Liver (tissue), 8 donors: ENCODE measurements at regions not wholly inside any gene's neighbourhood (a gene's known extent, or its start where the extent isn't known, plus 50 kb on each side); places are given as distances from the start of the nearest gene placed in this dataset.

ENCODE experiments used
- DNase-seq: peaks from one replicate; pipeline ENCODE4 v3.0.0-alpha.2; 2017; ENCODE audit warnings: low spot score
- H3K27ac ChIP-seq, 2 donors: one replicate each; pipeline ENCODE4 v1.7.0; 2013; ENCODE audit warnings: inconsistent platforms in 2 of 2, low read length in 2 of 2, control low read depth in 1 of 2, low read depth in 1 of 2, mild to moderate bottlenecking in 1 of 2
- H3K27me3 ChIP-seq, 4 donors: one replicate each; pipeline versions ENCODE4 v1.6.1 to v1.7.0; 2013; ENCODE audit warnings: low read length in 3 of 4, inconsistent platforms in 1 of 4, mild to moderate bottlenecking in 1 of 4, moderate library complexity in 1 of 4; ENCODE audit not compliant: control insufficient read depth in 4 of 4, insufficient read depth in 4 of 4
- H3K36me3 ChIP-seq, 4 donors: one replicate each; pipeline versions ENCODE4 v1.6.1 to v1.7.0; 2013; ENCODE audit warnings: low read length in 3 of 4, mild to moderate bottlenecking in 3 of 4, low read depth in 1 of 4, moderate library complexity in 1 of 4; ENCODE audit not compliant: control insufficient read depth in 4 of 4, insufficient read depth in 3 of 4
- H3K4me1 ChIP-seq, 4 donors: one replicate each; pipeline versions ENCODE4 v1.6.1 to v1.7.0; 2013; ENCODE audit warnings: low read length in 3 of 4, mild to moderate bottlenecking in 3 of 4, moderate library complexity in 1 of 4; ENCODE audit not compliant: control insufficient read depth in 4 of 4, insufficient read depth in 4 of 4
- H3K4me3 ChIP-seq, 3 donors: one replicate each; pipeline versions ENCODE4 v1.6.1 to v1.7.0; 2013; ENCODE audit warnings: low read length in 3 of 3, control low read depth in 1 of 3, low read depth in 1 of 3, mild to moderate bottlenecking in 1 of 3
- H3K9ac ChIP-seq, 2 donors: one replicate each; pipeline ENCODE4 v1.7.0; 2013; ENCODE audit warnings: low read length in 2 of 2, mild to moderate bottlenecking in 2 of 2, moderate library complexity in 2 of 2, control low read depth in 1 of 2, low read depth in 1 of 2
- H3K9me3 ChIP-seq, 4 donors: one replicate each; pipeline versions ENCODE4 v1.6.1 to v1.7.0; 2013; ENCODE audit warnings: low read length in 3 of 4; ENCODE audit not compliant: control insufficient read depth in 4 of 4
- ATF3 ChIP-seq: IDR thresholded peaks from 2 replicates; pipeline ENCODE4 v1.6.1; 2016; ENCODE audit warnings: antibody characterized with exemption
- CTCF ChIP-seq: fragments of 150-350 bp; IDR thresholded peaks from 2 replicates; pipeline ENCODE4 v1.5.1; 2017; ENCODE audit warnings: improper control_type of control experiment, low read depth, low read length; ENCODE audit not compliant: missing input control
- EGR1 ChIP-seq, 2 donors: IDR thresholded peaks; 2 replicates each; pipeline ENCODE4 v1.6.1; 2016 to 2018; ENCODE audit warnings: antibody characterized with exemption in 2 of 2, low read depth in 2 of 2
- FOXA1 ChIP-seq: IDR thresholded peaks from 2 replicates; pipeline ENCODE4 v1.6.1; 2016; ENCODE audit warnings: antibody characterized with exemption
- FOXA2 ChIP-seq: IDR thresholded peaks from 2 replicates; pipeline ENCODE4 v1.6.1; 2016; ENCODE audit warnings: antibody characterized with exemption
- GABPA ChIP-seq, 2 donors: IDR thresholded peaks in 1 of 2; conservative IDR thresholded peaks in 1 of 2; 2 replicates each; pipeline ENCODE4 v1.6.1; 2016; ENCODE audit warnings: antibody characterized with exemption in 2 of 2, mild to moderate bottlenecking in 1 of 2, moderate library complexity in 1 of 2
- HNF4A ChIP-seq, 2 donors: conservative IDR thresholded peaks; 2 replicates each; pipeline ENCODE4 v1.6.1; 2016; ENCODE audit warnings: antibody characterized with exemption in 2 of 2, mild to moderate bottlenecking in 2 of 2
- HNF4G ChIP-seq: IDR thresholded peaks from 2 replicates; pipeline ENCODE4 v1.6.1; 2016; ENCODE audit warnings: antibody characterized with exemption
- JUND ChIP-seq, 2 donors: IDR thresholded peaks; 2 replicates each; pipeline ENCODE4 v1.6.1; 2016; ENCODE audit warnings: antibody characterized with exemption in 2 of 2
- MAX ChIP-seq: IDR thresholded peaks from 2 replicates; pipeline ENCODE4 v1.6.1; 2016; ENCODE audit warnings: antibody characterized with exemption
- NR2F2 ChIP-seq: IDR thresholded peaks from 2 replicates; pipeline ENCODE4 v1.6.1; 2016; ENCODE audit warnings: antibody characterized with exemption
- RAD21 ChIP-seq, 2 donors: IDR thresholded peaks; 2 replicates each; pipeline ENCODE4 v1.6.1; 2016; ENCODE audit warnings: antibody characterized with exemption in 2 of 2, mild to moderate bottlenecking in 2 of 2
- REST ChIP-seq: IDR thresholded peaks from 2 replicates; pipeline ENCODE4 v1.6.1; 2016; ENCODE audit warnings: antibody characterized with exemption, mild to moderate bottlenecking
- RXRA ChIP-seq, 2 donors: IDR thresholded peaks; 2 replicates each; pipeline ENCODE4 v1.6.1; 2017 to 2018; ENCODE audit warnings: antibody characterized with exemption in 2 of 2, mild to moderate bottlenecking in 1 of 2
- SP1 ChIP-seq: IDR thresholded peaks from 2 replicates; pipeline ENCODE4 v1.6.1; 2018; ENCODE audit warnings: antibody characterized with exemption, mild to moderate bottlenecking
- TAF1 ChIP-seq: conservative IDR thresholded peaks from 2 replicates; pipeline ENCODE4 v1.6.1; 2016; ENCODE audit warnings: antibody characterized with exemption, mild to moderate bottlenecking
- YY1 ChIP-seq: IDR thresholded peaks from 2 replicates; pipeline ENCODE4 v1.6.1; 2016; ENCODE audit warnings: antibody characterized with exemption, mild to moderate bottlenecking
- ZBTB33 ChIP-seq: IDR thresholded peaks from 2 replicates; pipeline ENCODE4 v1.6.1; 2016; ENCODE audit warnings: antibody characterized with exemption
- WGBS: extraction: QIAGEN DNeasy Blood & Tissue Kit; methylation state at CpG from one replicate; pipeline ENCODE4 v1.1.7; 2013; 5-methylcytosine and 5-hydroxymethylcytosine counted together
- donor health status: healthy.
- donor health status: healthy.
- donor health status: healthy.
- donor health status: healthy.
- donor health status: healthy.

GRCh38 chr16:65988024-65988595 is 378.4 kb upstream of the CDH5 start:
- no peaks in the 10 kb centered on the region for H3K36me3 ChIP-seq
- H3K4me1 ChIP-seq, result peaks cover 6 to 16% (median 11%) of the 10 kb centered on the region in 4 donors
- H3K9me3 ChIP-seq, result no peaks in the 10 kb centered on the region
- TF ChIP-seq EGR1 (IDR thresholded peaks at IDR 0.05; ENCODE audit: low read depth in 2 of 2), result no peak
- no peak for TF ChIP-seq ZBTB33
- no peak for TF ChIP-seq JUND (IDR thresholded peaks at IDR 0.05)
- TF ChIP-seq FOXA1, result no peak
- no peak for TF ChIP-seq RXRA (IDR thresholded peaks at IDR 0.05)
- TF ChIP-seq HNF4G, result no peak
- no peak for TF ChIP-seq GABPA (IDR thresholded peaks at IDR 0.05 in 1 of 2, conservative IDR thresholded peaks at IDR 0.05 in 1 of 2)
- no peak for TF ChIP-seq SP1
- no peaks in the 10 kb centered on the region for H3K27me3 ChIP-seq
- WGBS, result 85% methylated on average over 8 of the region's 8 CpGs
- DNase-seq, result no peak
- no peak overlapping the region for H3K4me3 ChIP-seq
- H3K9ac ChIP-seq, result no peak overlapping the region
- no peak overlapping the region for H3K27ac ChIP-seq

GRCh38 chr16:65984296-65984695 is 382.2 kb upstream of the CDH5 start:
- Histone ChIP-seq H3K4me1 (no peaks in the 10 kb centered on the region), H3K4me3 (no peak overlapping the region)
- no peak for DNase-seq

More at GRCh38 chr16:65984296-65984695, 382.2 kb upstream of the CDH5 start:
- WGBS, result 64% methylated on average over 3 of the region's 3 CpGs
- no peaks in the 10 kb centered on the region for H3K27me3 ChIP-seq
- TF ChIP-seq ATF3, result no peak
- TF ChIP-seq MAX, result no peak
- TF ChIP-seq YY1, result no peak
- no peak for TF ChIP-seq SP1
- no peak for TF ChIP-seq RAD21 (IDR thresholded peaks at IDR 0.05)
- no peak for TF ChIP-seq JUND (IDR thresholded peaks at IDR 0.05)
- TF ChIP-seq ZBTB33, result no peak
- TF ChIP-seq HNF4A (conservative IDR thresholded peaks at IDR 0.05), result no peak
- no peak for TF ChIP-seq TAF1
- no peak for TF ChIP-seq HNF4G
- TF ChIP-seq GABPA (IDR thresholded peaks at IDR 0.05 in 1 of 2, conservative IDR thresholded peaks at IDR 0.05 in 1 of 2), result no peak
- no peak for TF ChIP-seq CTCF
- no peak for TF ChIP-seq FOXA1
- TF ChIP-seq RXRA (IDR thresholded peaks at IDR 0.05), result no peak
- TF ChIP-seq FOXA2, result no peak
- no peak for TF ChIP-seq EGR1 (IDR thresholded peaks at IDR 0.05; ENCODE audit: low read depth in 2 of 2)
- no peak for TF ChIP-seq REST
- TF ChIP-seq NR2F2, result no peak
- H3K36me3 ChIP-seq, result no peaks in the 10 kb centered on the region
- no peak overlapping the region for H3K27ac ChIP-seq
- H3K9me3 ChIP-seq, result no peaks in the 10 kb centered on the region
- H3K9ac ChIP-seq, result no peak overlapping the region
